ENCODE measurements at regions not wholly inside any gene's neighbourhood (a gene's known extent, or its start where the extent isn't known, plus 50 kb on each side); places are given as distances from the start of the nearest gene placed in this dataset.

- no peak for TF ChIP-seq CTCF (IDR thresholded peaks at IDR 0.05)
- TF ChIP-seq POLR2A (IDR thresholded peaks at IDR 0.05): no peak
Observed at GRCh38 chr7:81128011-81128410, 209.2 kb upstream of the SEMA3C start.
